NCI-H82 (cell line): ENCODE measurements at regions not wholly inside any gene's neighbourhood (a gene's known extent, or its start where the extent isn't known, plus 50 kb on each side); places are given as distances from the start of the nearest gene placed in this dataset.
"Not testable (repeated sequence)": the region's sequence is repeated elsewhere in the genome, so short reads cannot be mapped to it uniquely, and the experiment has no call there.

Experiments
- DNase-seq: peaks from one replicate; lab custom pipeline; 2025; lab: John Stamatoyannopoulos, UW

DNA sequence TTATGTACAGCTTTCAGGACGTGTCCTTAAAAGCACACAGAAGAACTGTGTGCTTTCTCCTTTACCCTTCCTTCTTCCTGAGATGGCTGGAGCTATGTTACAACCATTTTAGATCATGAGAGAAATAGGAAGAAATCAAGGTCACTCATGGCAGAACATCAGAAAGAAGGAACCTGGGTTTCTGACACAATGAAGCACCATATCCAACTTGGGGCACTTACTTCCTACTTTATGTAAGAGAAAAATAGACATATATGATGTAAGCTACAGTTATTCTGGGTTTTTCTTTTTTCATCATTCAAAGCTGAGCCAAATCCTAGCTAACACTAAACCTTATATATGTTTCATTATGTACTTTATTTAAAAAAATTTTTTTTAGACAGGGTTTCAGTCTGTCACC lies 79.5 kb downstream of the FAM161A start:
- DNase-seq = no peak

DNA sequence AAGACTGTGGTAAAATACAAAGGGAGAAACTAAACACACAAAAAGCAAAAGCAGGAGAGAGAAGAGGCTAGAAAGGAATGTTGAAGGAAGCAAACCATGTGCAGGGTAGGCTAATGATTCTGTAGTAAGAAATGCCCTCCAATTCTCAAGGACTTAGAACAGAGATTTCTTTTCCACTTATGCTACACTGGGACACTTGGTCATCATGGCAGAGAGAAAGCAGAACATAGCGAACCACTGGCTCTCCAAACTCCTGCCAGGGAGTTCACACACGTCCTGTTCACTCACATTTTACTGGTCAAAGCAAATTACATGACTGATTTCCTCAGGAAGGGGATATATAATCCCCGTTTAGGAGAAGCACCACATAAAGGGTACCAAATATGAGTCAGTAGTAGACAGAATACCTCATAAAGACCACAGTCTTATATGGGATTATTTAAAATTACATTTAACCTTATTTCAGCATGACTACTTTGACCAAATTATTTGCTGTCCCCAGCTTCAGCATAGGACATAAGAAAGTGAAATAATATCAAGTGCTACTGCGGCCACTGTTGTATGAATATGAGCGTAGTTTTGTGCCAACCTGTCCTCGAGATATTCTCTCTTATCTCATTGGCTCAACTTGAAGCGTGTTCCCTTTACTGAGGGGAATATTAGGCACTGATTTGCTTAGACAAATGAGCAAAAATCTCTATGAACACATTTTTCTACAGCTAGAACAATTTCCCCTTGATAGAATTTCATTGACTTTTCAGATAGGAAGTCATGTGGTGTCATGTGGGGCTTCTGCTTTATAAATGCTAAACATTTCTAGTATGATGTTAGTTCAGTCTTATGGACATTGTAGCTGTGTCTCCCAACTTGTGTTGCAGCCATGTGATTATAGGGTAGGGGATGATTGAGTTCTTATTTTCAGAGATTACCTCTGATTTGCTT lies 81.7 kb downstream of the FAM161A start:
- DNase-seq = no peak

DNA sequence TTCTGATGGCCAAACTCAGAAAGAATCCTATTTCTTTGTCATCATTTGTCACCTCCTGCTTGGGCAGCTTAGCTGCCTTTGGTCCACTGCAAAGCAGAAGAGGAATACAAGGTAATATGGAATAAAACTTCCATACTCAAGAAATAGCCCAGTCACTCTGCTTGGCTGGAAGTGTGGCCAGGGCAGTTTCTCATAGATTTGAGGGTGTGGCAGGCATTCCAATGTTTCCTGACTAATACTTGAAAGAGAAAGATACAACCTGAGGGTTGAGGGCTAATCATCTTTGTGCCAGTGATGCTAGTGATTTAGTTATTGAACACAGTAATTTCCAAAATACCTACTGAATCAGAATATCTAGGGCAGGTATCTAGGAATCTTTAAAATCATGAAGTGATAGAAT lies 83.1 kb downstream of the FAM161A start:
- DNase-seq = no peak

DNA sequence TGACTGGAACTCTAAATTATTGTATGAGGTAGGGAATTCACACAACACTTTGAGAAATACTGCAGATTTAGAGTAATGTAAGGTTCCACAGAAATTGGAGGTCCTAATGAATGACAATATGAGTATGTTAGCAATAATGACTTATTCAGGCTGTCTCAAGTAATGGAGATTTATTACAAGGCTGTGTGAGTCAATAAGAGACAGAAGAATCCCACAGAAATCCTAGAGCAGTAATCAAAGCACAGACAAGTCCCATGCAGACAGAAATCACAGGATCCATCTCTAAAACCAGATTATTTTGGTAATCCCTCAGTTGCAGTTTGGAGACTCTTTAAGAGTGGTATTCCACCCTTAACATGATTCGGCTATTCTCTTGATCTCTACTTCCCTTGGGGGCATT lies 83.6 kb downstream of the FAM161A start:
- DNase-seq = peak; percentile 10

DNA sequence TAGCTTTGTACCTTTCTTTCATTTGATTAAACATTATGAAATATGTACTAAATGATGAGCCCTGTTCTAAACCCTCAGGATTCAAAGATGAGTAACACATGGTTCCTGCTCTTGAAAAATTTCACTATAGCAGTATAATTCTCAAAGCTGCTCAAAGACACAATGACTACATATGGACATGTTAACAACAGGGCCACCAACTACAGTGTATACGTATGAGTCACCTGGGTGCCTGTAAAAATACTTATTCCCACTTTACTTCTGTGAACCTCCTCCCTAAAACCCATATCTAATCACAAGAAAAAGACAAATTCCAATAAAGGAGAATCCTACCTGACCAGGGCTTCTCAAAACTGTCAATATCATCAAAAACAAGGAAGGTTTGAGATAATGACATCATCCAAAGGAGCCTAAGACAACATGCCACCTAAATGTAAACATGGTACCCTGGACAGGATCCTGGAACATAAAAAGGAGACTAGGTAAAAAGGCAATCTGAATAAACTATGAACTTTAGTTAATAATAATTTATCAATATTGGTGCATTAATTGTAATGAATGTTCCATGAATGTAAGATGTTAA lies 84.7 kb downstream of the FAM161A start:
- DNase-seq = no peak

DNA sequence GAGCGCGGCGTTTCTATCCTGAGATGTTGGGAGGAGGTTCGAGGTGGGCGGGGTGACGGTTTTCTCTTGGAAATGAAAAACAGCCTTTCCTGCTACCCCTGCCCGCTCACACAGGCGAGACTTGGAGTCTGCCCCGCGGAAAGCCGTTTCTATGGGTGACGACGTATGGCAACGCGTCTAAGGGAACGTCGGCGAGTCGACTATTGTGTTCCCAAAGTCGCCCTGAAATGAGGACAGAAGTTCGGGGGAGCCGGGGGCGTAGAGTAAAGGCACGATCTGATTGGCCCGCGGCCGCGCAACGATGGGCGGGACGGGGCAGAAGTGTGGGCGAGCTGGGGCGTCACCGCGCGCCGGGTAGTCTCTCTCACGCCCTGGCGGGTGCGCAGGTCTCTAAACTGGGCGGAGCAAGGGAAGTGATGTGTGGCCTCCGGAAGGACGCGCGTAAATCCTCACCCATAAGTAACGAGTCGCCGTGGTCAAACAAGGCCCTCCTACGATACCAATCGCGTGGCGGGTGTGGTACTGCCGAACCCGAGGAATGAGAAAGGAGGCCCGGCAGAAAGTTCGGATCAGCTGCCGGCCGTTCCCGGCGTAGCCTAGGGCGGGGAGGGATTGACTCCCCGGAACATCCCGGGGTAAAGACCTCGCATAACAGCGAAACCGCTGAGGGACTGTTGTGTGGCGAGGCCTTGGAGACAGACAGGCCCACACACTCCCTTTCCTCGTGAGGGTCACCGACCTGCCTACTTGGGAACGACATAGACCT lies 89.6 kb downstream of the FAM161A start:
- peak; percentile 99 for DNase-seq

DNA sequence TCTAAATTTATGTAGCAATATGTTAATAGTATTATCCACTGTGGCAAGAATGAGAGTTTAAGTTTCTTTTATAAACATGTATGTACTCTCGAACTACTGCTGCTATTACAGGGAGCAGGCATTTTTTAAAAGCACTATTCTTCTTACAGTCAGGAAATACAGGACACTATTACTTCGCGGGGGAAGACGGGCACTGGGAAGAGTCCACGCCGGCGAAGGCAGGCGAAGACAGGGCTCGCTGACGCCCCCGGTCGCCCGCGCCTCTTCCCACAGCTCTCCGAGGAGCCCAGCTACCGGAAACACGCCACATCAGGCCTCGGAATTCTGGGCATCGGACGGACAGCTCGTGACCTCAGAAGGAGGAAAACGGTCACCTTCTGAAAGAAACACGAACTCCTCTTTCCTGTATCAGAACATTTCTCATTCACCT lies 90.2 kb downstream of the FAM161A start:
- peak; percentile 91 for DNase-seq

DNA sequence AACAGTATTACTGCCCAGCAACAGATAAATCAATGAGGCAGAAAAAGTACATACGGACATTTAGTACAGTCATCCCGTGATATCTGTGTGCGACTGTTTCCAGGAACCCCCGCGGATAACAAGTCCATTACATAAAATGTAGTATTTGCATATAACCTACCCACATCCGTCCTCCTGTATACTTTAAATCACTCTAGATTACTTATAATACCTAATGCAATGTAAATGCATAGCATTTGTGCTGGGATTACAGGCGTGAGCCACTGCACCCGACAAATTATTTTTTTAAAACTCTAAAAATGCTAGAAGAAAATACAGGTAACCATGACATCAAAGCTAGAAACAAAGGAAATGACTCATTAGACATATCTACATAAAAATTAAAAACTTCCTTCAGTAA lies 91.6 kb downstream of the FAM161A start:
- DNase-seq = no peak

DNA sequence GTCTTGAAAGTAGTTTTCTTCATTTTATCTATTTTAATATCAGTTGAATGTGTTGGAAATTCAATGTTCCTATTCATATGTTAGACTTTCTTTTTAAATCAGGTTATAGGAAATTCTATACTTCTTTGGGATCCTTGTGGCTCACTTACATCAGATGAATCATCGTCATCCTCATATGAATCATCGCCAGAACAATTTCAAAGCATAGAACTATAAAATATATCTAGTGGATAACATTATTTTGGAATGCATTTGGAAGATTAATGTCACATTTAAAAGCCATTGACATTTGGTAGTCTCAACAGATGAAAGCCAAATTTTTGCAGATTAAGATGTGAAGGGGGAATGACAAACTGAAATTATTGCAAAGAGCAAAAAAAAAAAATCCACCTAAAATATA lies 94.1 kb downstream of the FAM161A start:
- DNase-seq = no peak

DNA sequence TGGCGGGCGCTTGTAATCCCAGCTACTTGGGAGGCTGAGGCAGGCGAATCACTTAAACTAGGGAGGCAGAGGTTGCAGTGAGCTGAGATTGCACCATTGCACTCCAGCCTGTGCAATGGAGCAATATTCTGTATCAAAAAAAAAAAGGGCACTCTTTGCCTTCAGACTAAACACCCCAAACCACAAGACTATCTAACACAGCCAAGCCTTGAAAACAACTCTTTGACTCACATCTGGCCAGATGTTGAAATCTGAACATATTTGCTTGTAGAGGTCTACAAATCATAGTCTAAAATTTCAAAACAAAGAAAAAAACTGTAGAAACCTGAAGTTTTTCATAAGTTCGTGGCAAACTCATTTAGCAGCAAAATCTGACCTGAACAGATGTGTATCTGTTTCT lies 94.9 kb downstream of the FAM161A start:
- no peak for DNase-seq

DNA sequence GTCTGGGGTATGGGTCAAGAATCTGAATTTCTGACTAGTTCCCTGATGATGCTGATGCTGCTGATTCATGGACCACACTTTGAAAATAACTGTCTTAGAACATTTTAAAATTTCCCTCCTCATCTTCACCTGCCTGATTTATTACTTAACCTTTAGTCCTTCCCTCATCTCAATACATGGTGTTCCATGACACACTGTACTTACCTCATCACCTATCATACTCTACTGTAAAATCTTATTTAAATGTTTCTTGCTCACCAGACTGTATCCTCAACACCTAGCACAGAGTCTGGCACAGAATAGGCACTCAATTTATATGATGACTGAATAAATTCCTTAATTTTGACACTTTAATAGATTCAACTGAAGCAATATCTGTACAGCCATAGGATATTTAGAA lies 95.7 kb downstream of the FAM161A start:
- DNase-seq = no peak

DNA sequence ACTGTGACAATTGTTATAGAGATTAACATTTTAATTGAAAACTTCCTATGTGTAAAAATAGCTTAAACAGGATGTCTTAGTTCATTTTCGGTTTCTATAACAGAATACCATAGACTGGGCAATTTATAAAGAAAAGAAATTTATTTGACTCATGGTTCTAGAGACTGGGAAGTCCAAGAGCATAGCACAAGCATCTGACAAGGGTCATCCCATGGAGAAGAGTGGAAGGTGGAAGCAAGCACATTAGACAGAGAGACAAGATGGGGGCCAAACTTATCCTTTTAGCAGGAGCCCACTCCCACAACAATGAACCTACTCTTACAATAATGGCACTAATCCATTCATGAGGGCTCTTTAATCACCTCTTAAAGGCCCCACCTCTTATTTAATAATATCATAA lies 100.3 kb downstream of the FAM161A start:
- no peak for DNase-seq

DNA sequence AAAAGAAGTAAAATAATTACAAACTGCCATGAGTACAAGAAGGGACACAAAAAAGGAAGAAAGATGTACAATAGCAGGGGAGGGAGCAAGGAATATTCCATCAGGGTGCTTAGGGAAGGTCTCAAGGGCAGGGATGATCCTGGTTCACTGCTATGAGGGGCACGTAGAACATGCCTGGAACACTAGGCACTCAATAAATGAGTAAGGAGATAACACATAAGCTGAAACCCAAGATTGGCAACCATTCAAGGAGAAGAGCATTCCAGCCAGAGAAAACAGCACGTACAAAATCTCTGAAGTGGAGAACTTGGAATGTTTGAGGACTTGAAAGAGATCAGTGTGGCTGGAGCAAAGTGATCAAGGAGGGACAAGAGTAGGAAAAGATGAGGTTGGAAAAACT lies 103.2 kb downstream of the FAM161A start:
- DNase-seq = no peak

DNA sequence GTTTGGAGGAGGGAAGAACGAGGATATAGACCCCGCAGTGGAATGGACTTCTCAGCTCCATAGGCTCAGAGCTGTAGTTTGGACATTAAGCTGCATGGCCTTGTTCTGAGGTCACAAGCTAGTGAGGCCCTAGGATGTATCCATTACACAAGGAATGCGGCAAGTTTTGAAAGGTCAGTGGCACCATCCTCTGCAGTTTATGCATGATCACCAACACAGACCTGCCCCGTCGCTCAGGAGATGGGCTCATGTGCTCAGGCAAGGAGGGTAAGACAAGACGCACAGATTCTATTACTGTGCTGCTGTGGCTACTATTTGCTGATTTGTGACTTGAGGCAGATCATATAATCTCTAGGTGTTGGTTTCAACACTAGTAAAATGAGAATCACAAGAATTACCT lies 110.9 kb downstream of the FAM161A start:
- DNase-seq = no peak

DNA sequence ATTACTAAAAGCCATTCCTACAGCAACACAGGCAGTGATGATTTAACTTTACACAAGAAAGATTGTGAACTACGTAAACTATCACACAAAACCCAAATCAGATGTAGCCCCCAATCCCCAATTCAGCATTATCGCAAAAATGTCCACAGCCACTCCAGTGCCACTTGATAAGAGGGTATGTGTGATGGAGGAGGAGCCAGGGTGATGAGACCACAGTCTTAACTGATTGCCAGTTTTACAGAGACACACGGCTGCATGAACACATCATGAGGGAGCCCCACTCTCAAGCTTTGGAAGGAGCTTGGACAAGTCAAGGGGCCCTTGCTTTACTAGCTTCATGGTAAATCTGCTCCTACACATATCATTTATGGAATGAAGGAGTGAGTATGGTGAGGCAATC lies 116.0 kb downstream of the FAM161A start:
- DNase-seq = no peak

DNA sequence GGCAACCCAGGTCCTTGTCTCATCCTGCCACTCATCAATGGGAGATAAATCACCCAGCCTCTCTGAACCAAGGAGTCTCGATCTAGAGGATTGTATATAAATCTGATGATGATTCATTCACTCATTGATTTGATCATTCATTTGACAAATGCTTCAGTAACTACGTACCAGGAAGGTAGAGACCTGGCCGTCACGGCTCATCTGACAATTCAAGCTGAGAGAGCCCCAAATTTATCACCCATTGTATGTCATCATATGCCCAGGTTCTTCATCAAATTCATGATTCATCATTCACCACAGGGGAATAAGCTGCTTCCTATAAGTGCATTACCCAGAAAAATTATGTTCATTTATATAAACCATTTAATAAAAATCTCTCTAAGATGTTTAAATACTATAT lies 116.9 kb downstream of the FAM161A start:
- no peak for DNase-seq

DNA sequence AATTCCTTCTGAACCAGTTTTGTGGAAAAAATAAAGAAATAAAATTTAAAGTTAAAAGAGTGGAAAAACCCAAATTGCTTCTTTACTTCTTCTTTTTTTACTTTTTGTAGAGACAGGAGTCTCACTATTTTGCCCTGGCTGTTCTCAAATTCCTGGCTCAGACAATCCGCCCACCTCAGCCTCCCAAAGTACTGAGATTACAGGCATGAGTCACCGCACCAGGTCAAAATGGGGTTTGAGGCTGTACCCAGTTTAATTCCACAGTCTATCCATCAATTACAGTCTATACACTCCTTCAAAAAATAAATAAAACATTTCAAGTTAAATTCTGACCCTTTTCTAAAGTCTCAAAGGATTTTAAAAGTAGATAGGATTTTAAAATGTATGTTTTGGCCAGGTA lies 120.3 kb downstream of the FAM161A start:
- no peak for DNase-seq

DNA sequence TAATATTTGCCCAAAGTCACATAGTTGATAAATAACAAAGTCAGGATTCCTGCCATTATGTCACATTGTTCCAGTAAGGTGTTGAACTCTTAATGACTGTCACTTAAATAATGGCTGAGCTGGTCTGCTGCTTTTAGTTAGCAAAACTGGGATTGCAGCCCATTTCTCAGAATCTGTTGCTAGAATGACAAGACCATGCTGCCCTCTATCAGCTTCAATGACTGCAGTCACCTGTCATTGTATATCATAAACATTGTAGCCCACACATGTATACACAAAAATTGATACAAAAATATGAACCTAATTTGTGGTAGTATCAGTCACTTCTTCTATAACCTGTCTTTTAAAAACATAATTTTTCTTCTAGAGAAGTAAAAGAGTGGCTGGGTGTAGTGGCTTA lies 121.1 kb downstream of the FAM161A start:
- no peak for DNase-seq

DNA sequence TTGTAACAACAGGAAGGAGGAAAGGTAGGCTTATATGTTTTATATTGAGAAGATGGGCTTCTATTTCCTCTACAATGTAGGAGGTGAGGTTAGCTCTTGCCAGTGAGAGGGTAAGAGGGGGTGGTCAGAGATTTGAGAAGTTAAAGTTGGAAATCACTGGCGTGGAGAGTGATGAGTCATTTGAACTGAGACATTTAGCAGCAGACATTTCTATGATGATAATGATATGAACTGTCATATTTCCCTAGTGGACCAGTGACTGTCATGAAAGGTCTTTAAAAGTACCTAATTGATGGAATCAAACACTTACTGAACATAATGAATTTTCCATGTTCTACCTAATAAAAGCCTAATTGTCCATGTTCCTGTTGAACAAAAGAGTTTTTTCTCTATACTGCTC lies 126.1 kb downstream of the FAM161A start:
- DNase-seq = no peak

DNA sequence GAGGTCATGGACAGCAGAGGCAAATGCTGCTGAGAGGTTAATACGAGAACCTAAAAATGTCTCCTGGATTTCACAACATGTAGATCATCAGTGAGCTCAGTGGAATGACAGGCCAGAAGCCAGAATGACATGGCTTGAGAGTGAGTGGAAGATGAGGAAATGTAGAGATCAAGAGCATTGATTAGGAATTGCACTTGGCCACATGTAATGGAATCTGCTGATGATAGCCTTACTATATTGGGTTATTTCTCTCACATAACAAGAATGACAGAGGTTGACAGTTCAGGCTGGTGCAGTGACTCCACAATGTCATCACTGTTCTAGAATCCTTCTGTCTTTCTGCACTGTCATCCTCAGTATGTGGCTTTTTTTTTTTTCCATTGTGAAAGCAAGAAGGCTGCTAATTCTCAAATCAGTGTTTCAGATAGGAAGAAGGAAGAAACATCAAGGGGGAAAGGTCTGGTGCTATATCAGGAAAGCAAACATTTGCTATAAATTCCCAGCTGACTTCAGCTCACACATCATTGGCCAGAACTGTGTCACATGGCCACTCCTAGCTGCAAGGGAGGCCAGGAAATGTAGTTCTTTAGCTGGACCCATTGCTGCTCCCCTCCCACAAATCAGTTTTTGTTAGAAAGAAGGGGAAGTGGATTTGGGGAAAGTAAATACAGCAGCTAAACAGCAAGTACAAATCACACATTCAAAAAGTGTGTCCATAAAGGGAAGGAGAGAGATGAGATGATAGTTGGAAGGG lies 127.2 kb downstream of the FAM161A start:
- no peak for DNase-seq

DNA sequence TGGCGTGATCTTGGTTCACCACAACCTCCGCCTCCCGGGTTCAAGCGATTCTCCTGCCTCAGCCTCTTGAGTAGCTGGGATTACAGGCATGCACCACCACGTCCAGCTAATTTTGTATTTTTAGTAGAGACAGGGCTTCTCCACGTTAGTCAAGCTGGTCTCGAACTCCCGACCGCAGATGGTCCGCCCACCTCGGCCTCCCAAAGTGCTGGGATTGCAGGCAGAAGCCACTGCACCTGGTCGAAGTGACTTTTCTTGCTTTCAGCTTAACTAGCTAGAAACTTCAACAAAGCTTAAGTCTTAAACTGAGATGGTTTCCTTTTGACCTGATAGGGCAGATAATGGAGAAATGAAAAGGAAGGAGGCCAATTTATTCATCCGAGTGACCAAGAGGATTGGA lies 130.5 kb downstream of the FAM161A start:
- DNase-seq = not testable (repeated sequence)

DNA sequence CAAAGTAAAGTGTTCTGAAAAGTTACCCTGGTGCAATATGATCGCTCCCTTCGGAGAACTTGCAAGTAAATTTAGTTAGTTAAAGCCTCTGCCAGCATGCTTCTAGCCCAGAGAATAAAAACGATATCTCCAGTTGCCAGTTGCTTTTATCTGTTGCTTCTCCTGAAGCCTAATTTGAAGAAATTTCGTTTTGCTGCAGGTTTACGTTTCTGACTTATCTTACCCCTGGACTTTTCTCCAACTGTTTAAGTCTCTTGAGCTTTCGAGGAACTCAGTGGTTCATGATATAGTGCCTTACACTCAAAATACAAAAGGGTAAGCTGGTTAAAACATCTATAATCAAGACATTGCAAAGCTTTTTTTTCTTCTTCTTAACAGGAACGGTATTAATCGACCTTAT lies 131.1 kb downstream of the FAM161A start:
- DNase-seq = no peak
